OCI-LY7 (cell line): ENCODE measurements at regions not wholly inside any gene's neighbourhood (a gene's known extent, or its start where the extent isn't known, plus 50 kb on each side); places are given as distances from the start of the nearest gene placed in this dataset.

ENCODE experiments used
- BruUV-seq: library from RNA; stranded (reverse); fragments of 400-500 nt; replicated peaks from 2 replicates; lab custom pipeline; 2021; lab: Mats Ljungman, UMichigan
- CTCF ChIA-PET: fragments of 300-600 bp; sonication (Branson Sonifier 250); formaldehyde crosslinking; loops from one replicate; lab custom pipeline; 2022; ENCODE audit warnings: antibody characterized with exemption; ENCODE audit not compliant: unreplicated experiment; lab: Charles Lee
- POLR2A ChIA-PET: fragments of 300-600 bp; sonication (Branson Sonifier 250); formaldehyde crosslinking; loops from one replicate; lab custom pipeline; 2022; ENCODE audit warnings: antibody characterized with exemption; lab: Charles Lee
- DNase-seq: peaks from one replicate; pipeline ENCODE4 v3.0.0-alpha.2; 2015; ENCODE audit warnings: low spot score
- H2AFZ ChIP-seq: fragments of 200-600 bp; sonication (generic), shearing (Covaris generic); 2 replicates; pipeline ENCODE4 v1.6.1; 2014; ENCODE audit warnings: mild to moderate bottlenecking, antibody characterized with exemption, low read length, moderate library complexity
- H3K27ac ChIP-seq: fragments of 200-600 bp; sonication (generic); 2 replicates; pipeline ENCODE4 v1.5.1; 2014; ENCODE audit warnings: mixed run types, low read depth, mild to moderate bottlenecking, moderate library complexity, low read length, inconsistent platforms; ENCODE audit not compliant: poor library complexity, severe bottlenecking
- H3K36me3 ChIP-seq: fragments of 200-600 bp; sonication (generic); 2 replicates; pipeline ENCODE4 v1.6.1; 2014; ENCODE audit warnings: mild to moderate bottlenecking, antibody characterized with exemption, low read length, moderate library complexity, mixed read lengths; ENCODE audit not compliant: insufficient read depth
- H3K4me1 ChIP-seq: fragments of 200-600 bp; sonication (generic); 2 replicates; pipeline ENCODE4 v1.5.1; 2014; ENCODE audit warnings: mild to moderate bottlenecking, low read length; ENCODE audit not compliant: insufficient read depth, poor library complexity, severe bottlenecking
- H3K4me2 ChIP-seq: fragments of 200-600 bp; sonication (generic); 2 replicates; pipeline ENCODE4 v1.6.1; 2014; ENCODE audit warnings: mild to moderate bottlenecking, low read length
- H3K4me3 ChIP-seq: fragments of 200-600 bp; sonication (generic); 2 replicates; pipeline ENCODE4 v1.5.1; 2014; ENCODE audit warnings: mild to moderate bottlenecking, low read depth, low read length; ENCODE audit not compliant: poor library complexity, severe bottlenecking
- H3K79me2 ChIP-seq: fragments of 200-600 bp; sonication (generic); 2 replicates; pipeline ENCODE4 v1.6.1; 2016; ENCODE audit warnings: low read depth, mild to moderate bottlenecking, low read length, moderate library complexity, mixed read lengths; ENCODE audit not compliant: insufficient read depth
- H3K9me2 ChIP-seq: fragments of 200-600 bp; sonication (generic); 2 replicates; pipeline ENCODE4 v1.6.1; 2016; ENCODE audit warnings: mild to moderate bottlenecking, low read length, mixed read lengths; ENCODE audit not compliant: insufficient read depth
- H3K9me3 ChIP-seq: fragments of 200-600 bp; sonication (generic); 2 replicates; pipeline ENCODE4 v1.6.1; 2014; ENCODE audit warnings: mild to moderate bottlenecking, mixed run types, low read length, mixed read lengths
- H4K20me1 ChIP-seq: fragments of 200-600 bp; sonication (generic); 2 replicates; pipeline ENCODE4 v1.6.1; 2014; ENCODE audit warnings: mild to moderate bottlenecking, antibody characterized with exemption, low read length, moderate library complexity, mixed read lengths; ENCODE audit not compliant: insufficient read depth
- EZH2phosphoT487 ChIP-seq: fragments of 200-600 bp; sonication (generic); IDR thresholded peaks from 2 replicates; pipeline ENCODE4 v1.6.1; 2018; ENCODE audit warnings: low read depth, borderline replicate concordance, mild to moderate bottlenecking, mixed run types, antibody characterized with exemption, low read length, moderate library complexity, mixed read lengths
- intact Hi-C: fragments of 100-400 bp; cut with micrococcal nuclease; formaldehyde crosslinking; loops from one replicate; pipeline ENCODE4 v1.10.0; 2022; ENCODE audit not compliant: unreplicated experiment
- TF ChIP-seq, protein P1 (sequence below): fragments of 200-600 bp; sonication (generic); conservative IDR thresholded peaks from 2 replicates; pipeline ENCODE4 v1.5.1; 2014; ENCODE audit warnings: mild to moderate bottlenecking, antibody characterized with exemption, low read length, moderate library complexity, mixed read lengths

DNA sequence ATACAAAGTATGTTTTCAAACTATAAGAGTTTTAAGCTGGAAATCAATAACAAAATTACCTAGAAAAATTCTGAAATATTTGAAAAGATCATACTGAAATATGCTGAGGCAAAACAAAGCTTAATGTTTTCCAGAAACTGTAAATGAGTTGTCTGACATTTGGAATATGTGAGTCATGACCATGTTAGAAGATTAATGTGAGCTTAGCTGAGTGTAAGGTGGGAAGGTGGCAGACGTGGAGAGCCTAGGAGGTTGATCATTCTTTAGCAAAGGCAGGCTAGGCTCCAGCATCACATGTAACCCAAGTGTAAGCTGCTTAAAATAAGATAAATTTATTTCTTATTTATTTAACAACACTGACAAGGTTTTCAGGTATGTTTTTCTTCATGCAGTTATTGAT lies 2086.1 kb upstream of the PCDH20 start:
- Histone ChIP-seq H3K4me2 (no peak overlapping the region), H3K9me3 (no peaks in the 10 kb centered on the region), H3K4me1 (no peaks in the 10 kb centered on the region), H3K4me3 (no peak overlapping the region), H2AFZ (no peak overlapping the region), H3K79me2 (no peaks in the 10 kb centered on the region), H3K36me3 (no peaks in the 10 kb centered on the region), H3K9me2 (no peaks in the 10 kb centered on the region), H4K20me1 (no peaks in the 10 kb centered on the region), H3K27ac (no peak overlapping the region)
- no peak for DNase-seq
- ChIA-PET POLR2A (interaction anchor here (1.0 kb wide), 1 partner anchor 94 kb away, joined by 3 read pairs; no protein-coding TSS in a partner anchor), CTCF (no interaction called here)
- intact Hi-C loops = no loop called here
- BruUV-seq = no TSS peak
- TF ChIP-seq, protein P1, sequence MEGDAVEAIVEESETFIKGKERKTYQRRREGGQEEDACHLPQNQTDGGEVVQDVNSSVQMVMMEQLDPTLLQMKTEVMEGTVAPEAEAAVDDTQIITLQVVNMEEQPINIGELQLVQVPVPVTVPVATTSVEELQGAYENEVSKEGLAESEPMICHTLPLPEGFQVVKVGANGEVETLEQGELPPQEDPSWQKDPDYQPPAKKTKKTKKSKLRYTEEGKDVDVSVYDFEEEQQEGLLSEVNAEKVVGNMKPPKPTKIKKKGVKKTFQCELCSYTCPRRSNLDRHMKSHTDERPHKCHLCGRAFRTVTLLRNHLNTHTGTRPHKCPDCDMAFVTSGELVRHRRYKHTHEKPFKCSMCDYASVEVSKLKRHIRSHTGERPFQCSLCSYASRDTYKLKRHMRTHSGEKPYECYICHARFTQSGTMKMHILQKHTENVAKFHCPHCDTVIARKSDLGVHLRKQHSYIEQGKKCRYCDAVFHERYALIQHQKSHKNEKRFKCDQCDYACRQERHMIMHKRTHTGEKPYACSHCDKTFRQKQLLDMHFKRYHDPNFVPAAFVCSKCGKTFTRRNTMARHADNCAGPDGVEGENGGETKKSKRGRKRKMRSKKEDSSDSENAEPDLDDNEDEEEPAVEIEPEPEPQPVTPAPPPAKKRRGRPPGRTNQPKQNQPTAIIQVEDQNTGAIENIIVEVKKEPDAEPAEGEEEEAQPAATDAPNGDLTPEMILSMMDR = no peak
- no peak for TF ChIP-seq EZH2phosphoT487

DNA sequence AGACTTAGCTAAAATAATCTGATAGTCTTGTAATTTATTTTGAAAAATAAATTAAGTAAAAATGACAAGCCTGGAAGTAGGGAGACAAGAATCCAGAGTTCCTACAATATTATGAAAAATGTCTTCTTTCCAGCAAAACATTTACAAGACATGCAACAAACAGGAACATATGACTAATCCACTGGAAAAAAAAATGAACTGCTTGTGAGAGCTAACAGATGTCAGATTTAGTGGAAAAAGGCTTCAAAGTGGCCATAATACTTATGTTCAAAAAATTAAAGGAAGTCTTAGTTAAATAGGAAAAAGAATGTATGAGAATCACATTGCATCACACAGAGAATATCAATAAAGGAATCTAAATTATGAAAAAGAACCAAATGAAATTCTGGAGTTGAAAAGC lies 2082.0 kb upstream of the PCDH20 start:
- Histone ChIP-seq H3K9me3 (no peaks in the 10 kb centered on the region), H3K4me3 (no peak overlapping the region), H3K9me2 (no peaks in the 10 kb centered on the region), H3K4me2 (no peak overlapping the region), H3K36me3 (no peaks in the 10 kb centered on the region), H3K27ac (no peak overlapping the region), H3K4me1 (no peaks in the 10 kb centered on the region), H3K79me2 (no peaks in the 10 kb centered on the region), H2AFZ (no peak overlapping the region), H4K20me1 (no peaks in the 10 kb centered on the region)
- BruUV-seq = no TSS peak
- TF ChIP-seq, protein P1 = no peak
- POLR2A ChIA-PET = no interaction called here
- CTCF ChIA-PET = no interaction called here
- intact Hi-C loops = no loop called here
- no peak for DNase-seq

DNA sequence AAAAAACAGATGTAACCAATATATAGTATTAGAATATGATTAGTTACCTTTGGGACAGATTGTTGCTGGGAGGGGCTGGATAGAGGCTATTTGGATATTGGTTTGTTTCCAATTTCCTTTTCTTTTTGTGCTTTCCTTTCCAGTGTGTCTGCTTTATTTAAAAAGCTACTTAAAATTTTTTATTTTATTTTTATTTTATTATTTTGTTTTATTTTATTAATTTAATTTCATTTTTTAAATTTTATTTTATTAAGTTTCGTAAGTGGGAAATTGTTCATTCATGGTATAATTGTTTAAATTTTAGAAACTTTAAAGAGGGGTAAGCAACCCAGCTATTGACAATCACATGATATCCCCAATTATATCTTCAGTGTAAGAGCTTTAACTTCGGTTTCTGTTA lies 2077.0 kb upstream of the PCDH20 start:
- H3K4me3 ChIP-seq = no peak overlapping the region
- DNase-seq = no peak
- H3K27ac ChIP-seq = no peak overlapping the region
- ChIA-PET POLR2A (interaction anchor here (0.7 kb wide), 1 partner anchor 11 kb away, joined by 3 read pairs; no protein-coding TSS in a partner anchor), CTCF (no interaction called here)
- no peak overlapping the region for H3K4me2 ChIP-seq
- no peaks in the 10 kb centered on the region for H3K4me1 ChIP-seq
- no peaks in the 10 kb centered on the region for H3K9me3 ChIP-seq
- no peaks in the 10 kb centered on the region for H3K79me2 ChIP-seq
- TF ChIP-seq EZH2phosphoT487 = no peak
- TF ChIP-seq, protein P1 = no peak
- no peaks in the 10 kb centered on the region for H4K20me1 ChIP-seq
- no peak overlapping the region for H2AFZ ChIP-seq
- intact Hi-C loops = no loop called here
- no peaks in the 10 kb centered on the region for H3K9me2 ChIP-seq
- no TSS peak for BruUV-seq
- no peaks in the 10 kb centered on the region for H3K36me3 ChIP-seq
